SIG-M5 (cell line): ENCODE measurements at regions not wholly inside any gene's neighbourhood (a gene's known extent, or its start where the extent isn't known, plus 50 kb on each side); places are given as distances from the start of the nearest gene placed in this dataset.
"Not testable (repeated sequence)": the region's sequence is repeated elsewhere in the genome, so short reads cannot be mapped to it uniquely, and the experiment has no call there.

Experiments used
- DNase-seq: peaks from one replicate; lab custom pipeline; 2025; lab: John Stamatoyannopoulos, UW

DNA sequence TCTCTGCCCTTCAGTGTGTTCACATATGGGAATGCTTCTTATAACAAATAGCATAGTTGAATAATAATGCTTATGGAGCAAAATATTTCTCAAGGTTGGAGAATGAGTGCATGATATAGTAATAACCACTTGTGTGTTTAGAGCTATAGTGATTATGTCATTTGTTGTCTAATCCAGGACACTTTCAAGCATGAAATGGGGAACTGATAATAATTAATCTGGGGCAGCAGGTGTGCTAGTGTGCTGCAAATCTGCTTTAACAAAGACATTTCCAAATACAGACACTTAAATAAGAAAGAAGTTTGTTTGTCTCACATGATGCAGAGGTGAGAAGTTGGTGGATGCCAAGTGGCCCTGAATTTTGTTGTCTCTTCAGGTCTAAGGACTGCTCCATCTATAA is 579.3 kb upstream of the GRM7 start:
- DNase-seq = no peak

DNA sequence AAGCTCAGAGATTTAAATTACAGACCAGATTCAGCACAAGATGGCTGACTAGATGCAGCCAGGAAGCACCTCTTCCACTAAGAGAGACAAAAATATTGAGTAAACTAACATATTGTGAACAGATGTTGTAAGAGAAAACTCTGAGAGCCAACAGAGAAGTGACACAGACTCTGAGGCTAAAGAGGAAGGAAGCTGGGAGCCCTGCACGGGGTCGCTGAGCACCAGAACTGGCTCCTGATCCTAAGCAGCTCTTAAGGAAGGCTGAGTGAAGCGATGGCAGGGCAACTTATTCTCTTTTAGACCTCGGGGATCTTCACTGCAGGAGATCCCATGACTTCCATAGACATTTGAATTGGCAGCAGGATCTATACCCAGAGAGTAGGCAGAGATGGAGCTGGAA is 578.0 kb upstream of the GRM7 start:
- DNase-seq = no peak

DNA sequence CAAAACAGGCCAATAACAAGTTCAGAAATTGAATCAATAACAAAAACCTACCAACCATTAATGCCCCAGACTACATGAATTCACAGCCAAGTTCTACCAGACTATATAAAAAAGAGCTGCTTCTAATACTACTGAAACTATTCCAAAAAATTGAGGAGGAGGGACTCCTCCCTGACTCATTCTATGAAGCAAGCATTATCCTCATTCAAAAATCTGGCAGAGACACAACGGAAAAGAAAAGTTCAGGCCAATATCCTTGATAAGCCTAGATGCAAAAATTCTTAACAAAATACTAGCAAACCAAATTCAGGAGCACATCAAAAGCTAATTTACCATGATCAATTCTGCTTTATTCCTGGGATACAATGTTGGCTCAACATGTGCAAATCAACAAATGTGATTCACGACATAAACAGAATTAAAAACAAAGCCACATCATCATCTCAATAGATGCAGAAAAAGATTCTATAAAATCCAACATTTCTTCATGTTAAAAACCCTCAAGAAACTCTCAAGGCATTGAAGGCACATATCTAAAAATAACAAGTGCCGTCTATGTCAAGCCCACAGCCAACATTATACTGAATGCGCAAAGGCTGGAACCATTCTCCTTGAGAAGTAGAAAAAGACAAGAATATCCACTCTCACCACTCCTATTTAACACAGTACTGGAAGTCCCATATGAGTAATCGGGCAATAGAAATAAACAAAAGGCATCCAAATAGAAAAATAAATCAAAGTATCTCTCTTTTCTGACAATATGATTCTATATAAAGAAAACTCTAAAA is 573.6 kb upstream of the GRM7 start:
- DNase-seq = no peak

DNA sequence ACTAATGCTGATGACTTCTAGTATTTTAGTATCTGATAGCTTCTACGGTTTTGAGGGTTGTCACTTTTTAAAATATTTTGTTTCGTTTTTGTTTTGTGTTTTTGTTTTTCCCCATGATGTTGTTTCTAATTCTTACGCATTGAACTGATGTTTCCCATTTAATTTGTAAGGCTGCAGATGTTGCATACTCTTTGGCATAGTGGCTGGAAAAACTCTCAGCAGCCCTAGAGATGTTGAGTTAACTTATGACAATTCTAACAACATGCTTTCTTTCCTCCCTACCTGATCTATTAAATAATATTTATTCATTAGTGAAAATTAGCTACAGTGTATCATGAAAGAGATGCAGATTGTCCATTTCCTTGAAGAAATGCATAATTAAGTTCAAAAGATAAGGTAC is 559.3 kb upstream of the GRM7 start:
- DNase-seq = no peak

DNA sequence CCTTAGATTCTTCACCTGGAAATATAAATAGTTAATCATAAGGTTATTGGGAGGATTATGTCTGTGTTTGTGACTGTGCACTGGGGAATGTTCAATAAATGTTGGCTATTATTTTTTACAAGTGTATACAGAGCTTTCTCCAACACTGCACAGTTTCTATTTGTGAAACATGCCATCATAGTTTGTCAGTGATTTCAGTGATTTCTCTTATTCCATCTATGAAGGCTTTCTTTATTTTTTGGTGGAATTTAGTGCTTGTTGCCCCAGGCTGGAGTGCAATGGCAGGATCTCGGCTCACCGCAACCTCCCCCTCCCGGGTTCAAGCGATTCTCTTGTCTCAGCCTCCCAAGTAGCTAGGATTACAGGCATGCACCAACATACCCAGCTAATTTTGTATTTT is 545.0 kb upstream of the GRM7 start:
- DNase-seq = no peak

DNA sequence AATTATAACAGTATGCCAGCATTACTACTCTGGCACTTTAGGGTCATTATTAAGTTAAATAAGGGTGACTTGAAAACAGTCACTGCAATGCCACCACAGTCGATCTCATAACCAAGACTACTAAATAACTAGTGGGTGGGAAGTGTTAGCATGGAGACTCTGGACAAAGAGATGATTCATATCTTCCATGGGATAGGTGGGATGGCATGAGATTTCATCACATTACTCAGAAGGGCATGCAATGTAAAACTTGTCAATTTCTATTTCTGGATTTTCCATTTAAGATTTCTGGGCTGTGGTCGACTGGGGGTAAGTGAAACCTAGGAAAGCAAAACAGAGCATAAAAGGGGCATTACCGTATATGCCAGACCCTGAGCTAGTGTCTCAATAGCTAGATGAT is 538.9 kb upstream of the GRM7 start:
- no peak for DNase-seq

DNA sequence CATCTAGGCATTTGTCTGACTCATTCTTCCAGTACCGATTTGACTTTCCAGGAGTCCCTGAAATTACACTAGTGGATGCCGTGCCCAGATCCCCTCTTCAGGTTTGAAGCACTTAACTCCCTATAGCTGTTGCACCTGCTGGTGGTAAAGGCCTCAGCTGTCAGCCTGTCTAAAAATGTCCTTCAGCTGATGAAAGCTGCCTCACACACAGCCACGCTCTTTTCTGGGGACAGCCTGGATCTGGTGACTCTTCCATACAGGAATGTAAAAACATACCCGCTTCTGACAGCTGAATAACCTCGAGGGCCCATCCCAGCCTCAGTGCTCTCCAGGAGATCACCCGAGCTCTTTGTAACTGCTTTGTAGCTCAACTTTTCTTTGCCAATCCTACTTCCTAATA is 534.1 kb upstream of the GRM7 start:
- DNase-seq = no peak

DNA sequence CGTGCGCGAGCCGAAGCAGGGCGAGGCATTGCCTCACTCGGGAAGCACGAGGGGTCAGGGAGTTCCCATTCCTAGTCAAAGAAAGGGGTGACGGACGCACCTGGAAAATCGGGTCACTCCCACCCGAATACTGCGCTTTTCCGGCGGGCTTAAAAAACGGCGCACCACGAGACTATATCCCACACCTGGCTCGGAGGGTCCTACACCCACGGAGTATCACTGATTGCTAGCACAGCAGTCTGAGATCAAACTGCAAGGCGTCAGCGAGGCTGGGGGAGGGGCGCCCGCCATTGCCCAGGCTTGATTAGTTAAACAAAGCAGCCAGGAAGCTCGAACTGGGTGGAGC is 520.0 kb upstream of the GRM7 start:
- not testable (repeated sequence) for DNase-seq

DNA sequence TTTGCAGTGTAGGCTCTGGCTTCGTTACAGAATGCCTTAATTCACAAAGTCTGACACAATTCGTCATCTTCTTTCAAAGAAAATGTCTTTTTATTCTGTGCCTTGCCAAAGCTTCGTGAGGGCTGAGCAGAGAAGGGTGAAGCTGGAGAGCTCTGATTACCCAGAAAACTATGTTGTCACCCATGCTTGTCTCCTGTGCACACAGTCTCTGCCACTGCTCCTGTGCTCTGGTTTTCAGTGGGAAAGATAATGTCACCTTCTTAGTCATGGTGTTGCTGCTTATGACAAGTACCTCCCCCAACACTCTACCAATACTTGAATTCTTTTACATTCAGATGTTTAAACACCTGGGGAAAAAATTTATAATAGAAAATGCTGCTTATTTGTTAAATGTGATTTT is 509.2 kb upstream of the GRM7 start:
- DNase-seq = no peak

DNA sequence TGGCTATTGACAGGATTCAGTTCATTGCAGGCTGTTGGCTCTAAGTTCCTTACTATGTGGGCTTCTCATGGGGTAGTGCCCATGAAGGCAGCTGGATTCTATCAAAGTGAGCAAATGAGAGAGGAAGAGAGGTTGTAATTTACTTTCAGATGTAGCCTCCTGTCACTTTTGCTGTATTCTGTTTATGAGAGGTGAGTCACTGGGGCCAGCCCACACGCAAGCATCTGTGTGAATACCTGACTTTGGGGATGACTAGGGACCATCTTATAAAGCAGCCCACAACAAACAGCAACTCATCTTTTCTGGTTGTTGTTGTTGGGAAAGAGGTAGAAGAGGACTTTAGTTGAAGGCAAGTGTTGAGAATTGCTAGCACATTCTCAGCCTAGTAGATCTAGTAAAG is 506.3 kb upstream of the GRM7 start:
- DNase-seq = no peak

DNA sequence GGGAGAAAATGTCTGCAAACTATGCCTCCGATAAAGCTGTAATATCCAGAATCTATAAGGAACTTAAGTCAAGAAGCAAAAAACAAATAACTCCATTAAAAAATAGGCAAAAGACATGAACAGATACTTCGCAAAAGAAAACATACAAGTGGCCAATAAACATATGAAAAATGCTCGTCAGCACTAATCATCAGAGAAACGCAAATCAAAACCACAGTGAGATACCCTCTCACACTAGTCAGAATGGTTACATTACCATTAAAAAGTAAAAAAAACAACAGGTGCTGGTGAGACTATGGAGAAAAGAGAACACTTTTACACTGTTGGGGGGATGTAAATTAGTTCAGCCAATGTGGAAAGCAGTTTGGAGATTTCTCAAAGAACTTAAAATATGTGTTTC is 498.5 kb upstream of the GRM7 start:
- DNase-seq = no peak

DNA sequence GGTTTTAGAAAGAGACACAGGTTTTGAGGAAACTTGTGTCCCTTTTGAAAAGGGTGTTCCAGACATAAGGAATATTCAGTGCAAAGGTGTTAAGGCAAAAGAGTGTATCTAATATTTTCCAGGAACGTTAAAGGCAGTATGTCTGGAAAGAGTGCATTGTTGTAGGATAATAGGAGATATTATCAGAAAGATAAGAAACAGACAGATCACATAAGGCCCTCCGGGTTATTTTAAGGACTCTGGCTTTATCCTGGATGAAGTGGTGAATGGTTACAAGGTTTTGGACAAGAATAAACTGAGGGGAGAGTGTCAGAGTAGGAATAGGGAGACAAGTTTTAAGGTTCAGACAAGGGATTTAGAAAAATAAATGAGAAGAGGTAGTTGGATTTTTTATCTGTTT is 493.7 kb upstream of the GRM7 start:
- no peak for DNase-seq

DNA sequence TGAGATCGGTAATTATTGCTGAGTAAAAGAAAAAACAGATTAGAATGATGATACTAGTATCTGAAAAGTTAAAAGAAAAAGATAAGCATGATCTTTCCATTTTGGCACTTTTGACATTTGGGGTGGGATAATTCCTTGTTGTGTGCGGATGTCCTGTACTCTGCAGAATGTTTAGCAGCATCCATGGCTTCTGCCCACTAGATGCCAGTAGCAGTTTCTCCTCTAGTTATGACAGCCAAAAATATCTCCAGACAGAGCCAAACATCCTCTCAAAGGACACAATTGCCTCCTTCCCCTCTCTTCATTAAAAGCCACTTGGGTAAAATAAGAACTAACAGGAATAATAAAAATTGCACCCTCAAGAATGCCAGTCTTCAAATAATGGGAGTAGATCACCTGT is 468.8 kb upstream of the GRM7 start:
- DNase-seq = no peak

DNA sequence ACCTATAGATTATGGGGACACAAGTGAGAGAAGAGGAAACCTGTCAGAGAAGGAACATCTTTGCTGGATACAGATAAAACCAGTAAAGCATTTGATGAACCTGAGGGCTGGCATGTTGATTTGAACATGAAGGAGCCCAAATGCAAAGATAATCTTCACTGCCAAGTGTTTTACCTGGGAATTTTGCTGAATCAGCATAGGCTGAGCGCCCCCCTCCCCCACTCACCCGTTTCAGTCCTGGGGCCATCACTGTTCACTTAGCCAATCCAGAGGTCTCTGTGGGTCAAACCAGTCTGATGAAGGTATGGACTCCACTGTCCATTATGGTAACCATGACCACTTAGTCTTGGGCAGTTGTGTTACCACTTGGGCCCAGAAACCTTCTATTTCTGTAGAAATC is 466.0 kb upstream of the GRM7 start:
- no peak for DNase-seq

DNA sequence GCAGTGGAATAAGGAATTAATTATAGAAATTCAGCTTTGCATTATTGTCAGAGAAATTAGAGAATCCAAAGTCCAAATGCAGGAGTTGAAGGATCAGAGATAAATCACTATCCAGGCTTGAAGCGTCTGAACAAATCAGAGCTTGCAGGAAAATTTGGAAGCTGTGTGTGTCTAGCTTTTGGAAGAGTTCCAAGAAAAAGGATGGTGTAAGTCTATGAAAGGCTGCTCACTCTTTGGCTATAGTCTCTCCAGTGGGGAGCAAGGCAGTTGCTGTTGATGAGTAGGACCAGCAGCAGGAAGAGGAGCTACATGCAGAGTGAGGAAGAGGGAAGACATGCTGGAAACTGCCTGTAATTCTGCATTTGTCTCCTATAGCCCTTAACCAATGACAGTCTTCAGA is 464.3 kb upstream of the GRM7 start:
- DNase-seq = no peak

DNA sequence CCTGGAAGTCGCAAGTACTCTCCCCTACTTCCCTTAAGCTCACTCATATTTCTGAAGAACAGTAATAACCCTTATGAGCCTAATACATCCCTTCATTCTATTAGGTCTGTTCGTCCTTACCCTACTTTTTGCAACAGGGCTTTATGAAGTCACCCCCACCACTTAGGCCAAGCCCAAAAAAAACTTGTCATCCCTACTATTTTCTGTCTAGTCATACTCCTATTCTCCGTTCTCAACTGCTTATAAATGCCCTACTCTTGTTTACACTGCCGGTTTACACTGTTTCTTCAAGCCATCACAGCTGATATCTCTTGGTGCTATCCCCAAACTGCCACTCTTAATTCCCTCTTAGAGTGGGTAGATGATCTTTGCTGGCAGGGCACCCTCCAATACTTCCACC is 458.2 kb upstream of the GRM7 start:
- DNase-seq = not testable (repeated sequence)

DNA sequence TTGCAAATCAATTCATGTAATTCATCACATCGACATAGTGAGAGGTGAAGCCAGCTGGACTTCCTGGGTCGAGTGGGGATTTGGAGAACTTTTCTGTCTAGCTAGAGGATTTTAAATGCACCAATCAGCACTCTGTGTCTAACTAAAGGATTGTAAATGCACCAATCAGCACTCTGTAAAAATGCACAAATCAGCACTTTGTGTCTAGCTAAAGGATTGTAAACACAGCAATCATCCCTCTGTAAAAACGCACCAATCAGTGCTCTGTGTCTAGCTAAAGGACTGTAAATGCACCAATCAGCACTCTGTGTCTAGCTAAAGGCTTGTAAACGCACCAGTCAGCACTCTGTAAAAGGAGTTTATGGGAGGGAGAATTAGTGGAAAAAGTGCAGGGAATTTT is 454.0 kb upstream of the GRM7 start:
- not testable (repeated sequence) for DNase-seq

DNA sequence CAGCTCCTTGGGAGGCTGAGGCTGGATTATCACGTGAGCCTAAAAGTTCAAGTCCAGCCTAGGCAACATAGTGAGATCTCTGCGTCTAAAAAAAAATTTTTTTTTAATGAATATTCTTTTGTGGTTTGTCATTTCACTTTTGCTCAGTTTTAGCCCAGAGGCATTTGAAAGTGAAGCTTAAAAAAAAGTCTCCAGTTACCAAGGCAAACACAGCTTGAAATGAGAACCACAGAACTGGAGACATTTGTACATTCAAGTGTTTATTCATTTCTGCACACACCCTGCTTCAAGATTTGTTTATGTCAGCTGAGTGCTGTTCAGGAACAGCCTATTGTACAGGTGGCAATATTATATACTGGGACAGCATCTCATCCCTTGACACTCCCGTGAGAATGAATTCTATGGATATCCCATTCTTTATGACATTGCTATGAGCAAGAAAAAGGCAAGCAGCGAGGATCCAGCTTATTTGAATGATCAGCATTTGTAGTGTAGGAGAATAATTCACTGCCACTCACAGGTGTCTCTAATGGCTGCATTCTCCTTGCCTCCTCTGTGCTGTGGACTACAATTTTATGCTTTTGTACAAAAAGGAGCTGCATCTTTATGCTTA is 444.8 kb upstream of the GRM7 start:
- DNase-seq = no peak

DNA sequence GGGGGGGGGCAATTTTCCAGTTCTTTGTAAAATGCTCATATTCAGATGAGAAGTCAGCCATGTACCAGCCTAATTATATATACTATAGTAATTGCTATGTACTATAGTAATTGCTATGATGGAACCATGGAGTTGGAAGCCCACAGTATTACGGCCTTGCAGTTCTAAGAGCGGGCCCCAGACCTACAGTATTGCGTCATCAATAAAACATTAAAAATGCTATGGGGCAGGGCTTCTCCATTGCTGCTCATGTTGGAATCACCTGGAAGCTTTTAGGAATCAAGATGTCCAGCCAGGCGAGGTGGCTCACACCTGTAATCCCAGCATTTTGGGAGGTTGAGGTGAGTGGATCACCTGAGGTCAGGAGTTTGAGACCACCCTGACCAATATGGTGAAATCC is 443.7 kb upstream of the GRM7 start:
- DNase-seq = no peak

DNA sequence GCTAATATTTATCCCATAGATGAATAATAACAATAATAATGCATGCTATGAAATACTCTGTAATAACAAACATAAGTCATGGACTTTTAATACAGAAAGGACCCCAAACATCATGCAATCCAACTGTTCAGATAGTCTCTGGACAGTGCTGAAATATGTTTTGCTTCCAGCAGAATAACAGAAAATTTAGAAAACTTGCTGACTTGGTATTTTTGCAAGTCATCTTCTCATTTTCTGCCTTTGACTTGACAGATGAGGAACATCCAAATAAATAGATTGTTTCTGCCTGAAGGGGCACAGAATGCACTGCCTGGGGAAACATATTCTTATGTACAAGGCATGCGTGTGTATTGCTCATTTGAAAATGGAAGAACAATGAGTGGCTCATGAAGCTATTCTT is 442.4 kb upstream of the GRM7 start:
- DNase-seq = no peak

DNA sequence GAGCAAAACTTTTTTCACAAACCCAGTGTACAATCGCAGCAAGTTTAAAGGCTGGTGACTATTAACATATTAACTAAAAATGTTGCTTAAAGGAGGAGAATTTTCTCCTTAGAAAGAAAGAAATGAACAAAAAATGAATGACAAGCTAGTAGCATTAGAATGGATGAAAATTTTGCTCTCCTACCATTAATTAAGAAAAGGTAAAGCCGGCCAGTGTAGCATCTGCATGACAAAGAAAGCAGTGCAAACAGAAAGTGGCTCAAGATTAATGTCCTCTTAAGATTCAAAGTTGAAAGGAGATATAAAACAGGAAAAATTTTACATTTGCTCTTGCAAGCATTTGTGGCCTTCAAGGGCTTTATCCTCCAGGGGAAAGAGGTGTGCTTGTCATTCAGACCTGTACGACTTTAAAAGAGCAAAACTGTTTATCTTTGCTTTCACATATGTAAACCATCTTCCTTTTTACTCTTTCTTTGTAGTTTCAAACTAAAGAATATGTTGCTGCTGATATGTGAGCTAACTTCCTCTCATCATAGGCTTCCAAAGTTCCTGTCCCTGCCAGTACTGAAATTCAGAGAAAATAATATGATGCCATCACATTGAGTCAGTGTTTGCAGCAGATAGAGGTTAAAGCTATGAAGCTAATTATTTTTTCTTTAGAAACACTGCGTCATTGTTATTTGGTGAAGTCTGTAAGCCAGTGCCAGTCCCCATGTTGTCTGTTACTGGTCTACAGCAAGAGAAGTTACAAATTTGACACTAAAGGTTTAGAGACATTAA is 439.1 kb upstream of the GRM7 start:
- no peak for DNase-seq

DNA sequence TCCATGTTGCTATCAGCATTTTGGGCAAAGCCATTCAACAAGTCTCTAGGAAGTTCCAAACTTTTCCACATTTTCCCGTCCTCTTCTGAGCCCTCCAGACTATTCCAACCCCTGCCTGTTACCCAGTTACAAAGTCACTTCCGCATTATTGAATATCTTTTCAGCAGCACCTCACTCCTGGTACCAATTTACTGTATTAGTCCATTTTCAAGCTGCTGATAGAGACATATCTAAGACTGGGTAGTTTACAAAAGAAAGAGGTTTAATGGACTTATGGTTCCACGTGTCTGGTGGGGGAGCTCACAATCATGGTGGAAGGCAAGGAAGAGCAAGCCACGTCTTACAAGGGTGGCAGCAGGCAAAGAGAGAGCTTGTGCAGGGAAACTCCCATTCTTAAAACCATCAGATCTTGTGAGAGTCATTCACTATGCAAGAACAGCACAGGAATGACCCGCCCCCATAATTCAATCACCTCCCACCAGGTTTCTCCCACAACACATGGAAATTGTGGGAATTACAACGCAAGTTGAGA is 435.6 kb upstream of the GRM7 start:
- DNase-seq = no peak

DNA sequence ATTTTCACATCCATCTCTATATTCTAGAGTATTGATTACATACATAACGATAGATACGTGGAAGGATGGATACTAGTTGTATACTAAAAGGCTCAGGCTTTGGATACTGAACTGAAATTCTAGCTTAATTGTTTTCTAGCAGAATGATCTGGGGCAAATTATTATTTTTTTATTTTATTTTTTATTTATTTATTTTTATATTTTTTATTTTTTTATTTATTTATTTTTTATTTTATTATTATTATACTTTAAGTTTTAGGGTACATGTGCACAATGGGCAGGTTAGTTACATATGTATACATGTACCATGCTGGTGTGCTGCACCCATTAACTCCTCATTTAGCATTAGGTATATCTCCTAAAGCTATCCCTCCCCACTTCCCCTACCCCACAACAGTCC is 432.6 kb upstream of the GRM7 start:
- DNase-seq = not testable (repeated sequence)
